ENCODE measurements at regions not wholly inside any gene's neighbourhood (a gene's known extent, or its start where the extent isn't known, plus 50 kb on each side); places are given as distances from the start of the nearest gene placed in this dataset.

DNA sequence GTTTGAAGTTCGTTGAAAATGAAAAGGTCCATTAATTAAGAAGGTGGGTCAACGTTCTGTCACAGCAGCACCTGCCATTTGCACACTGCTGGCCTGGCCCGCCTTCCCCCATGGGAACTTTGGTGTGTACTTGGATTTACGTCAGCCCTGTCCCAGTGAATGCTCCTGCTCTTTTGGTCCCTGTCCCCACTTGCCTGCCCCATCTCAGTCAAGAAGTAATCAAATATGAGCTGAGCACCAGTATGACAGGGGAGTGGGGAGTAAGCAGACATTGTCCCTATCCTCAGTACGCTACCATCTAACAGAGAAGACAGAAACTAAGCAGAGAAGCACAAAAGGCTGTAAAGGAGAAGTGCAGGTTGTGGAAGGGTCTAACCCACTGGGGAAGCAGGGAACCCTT lies 65.1 kb downstream of the SLC4A3 start:
- H3K4me3 ChIP-seq (ENCODE audit: low read length): no peak overlapping the region
- intact Hi-C loops (cut with DNase I, micrococcal nuclease): no loop called here
- H3K27ac Mint-ChIP-seq: no peak overlapping the region
- CTCF ChIA-PET: no interaction called here
- no peak overlapping the region for H3K4me3 Mint-ChIP-seq
- ATAC-seq (ENCODE audit: poor library complexity): no peak
- peaks cover 9 to 11% of the 10 kb centered on the region in 2 experiments for H3K27me3 ChIP-seq (ENCODE audit: control insufficient read depth in 1 of 2, insufficient read depth in 2 of 2, low read length in 2 of 2)
- peaks cover 64% of the 10 kb centered on the region for H3K27me3 Mint-ChIP-seq
- no peaks in the 10 kb centered on the region for H3K4me1 Mint-ChIP-seq (ENCODE audit: low read depth)
- no peaks in the 10 kb centered on the region for H3K9me3 ChIP-seq (ENCODE audit: control insufficient read depth in 1 of 2, insufficient read depth in 1 of 2, low read length in 2 of 2)
- POLR2A ChIA-PET: no interaction called here
- TF ChIP-seq, protein P1, sequence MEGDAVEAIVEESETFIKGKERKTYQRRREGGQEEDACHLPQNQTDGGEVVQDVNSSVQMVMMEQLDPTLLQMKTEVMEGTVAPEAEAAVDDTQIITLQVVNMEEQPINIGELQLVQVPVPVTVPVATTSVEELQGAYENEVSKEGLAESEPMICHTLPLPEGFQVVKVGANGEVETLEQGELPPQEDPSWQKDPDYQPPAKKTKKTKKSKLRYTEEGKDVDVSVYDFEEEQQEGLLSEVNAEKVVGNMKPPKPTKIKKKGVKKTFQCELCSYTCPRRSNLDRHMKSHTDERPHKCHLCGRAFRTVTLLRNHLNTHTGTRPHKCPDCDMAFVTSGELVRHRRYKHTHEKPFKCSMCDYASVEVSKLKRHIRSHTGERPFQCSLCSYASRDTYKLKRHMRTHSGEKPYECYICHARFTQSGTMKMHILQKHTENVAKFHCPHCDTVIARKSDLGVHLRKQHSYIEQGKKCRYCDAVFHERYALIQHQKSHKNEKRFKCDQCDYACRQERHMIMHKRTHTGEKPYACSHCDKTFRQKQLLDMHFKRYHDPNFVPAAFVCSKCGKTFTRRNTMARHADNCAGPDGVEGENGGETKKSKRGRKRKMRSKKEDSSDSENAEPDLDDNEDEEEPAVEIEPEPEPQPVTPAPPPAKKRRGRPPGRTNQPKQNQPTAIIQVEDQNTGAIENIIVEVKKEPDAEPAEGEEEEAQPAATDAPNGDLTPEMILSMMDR (IDR thresholded peaks at IDR 0.05): no peak
- no peaks in the 10 kb centered on the region for H3K36me3 ChIP-seq (ENCODE audit: insufficient read depth, low read length)
- H3K4me1 ChIP-seq (ENCODE audit: insufficient read depth, low read length): no peaks in the 10 kb centered on the region
- H3K9me3 Mint-ChIP-seq: no peaks in the 10 kb centered on the region
- H3K27ac ChIP-seq (ENCODE audit: low read depth in 1 of 2, low read length in 2 of 2): no peak overlapping the region
- H3K36me3 Mint-ChIP-seq (ENCODE audit: low read depth): no peaks in the 10 kb centered on the region
- no peak for DNase-seq

- no peak overlapping the region for H3K27ac ChIP-seq (ENCODE audit: low read depth in 1 of 2, low read length in 2 of 2)
- H3K9me3 ChIP-seq (ENCODE audit: control insufficient read depth in 1 of 2, insufficient read depth in 1 of 2, low read length in 2 of 2): no peaks in the 10 kb centered on the region
- no peaks in the 10 kb centered on the region for H3K4me1 ChIP-seq (ENCODE audit: insufficient read depth, low read length)
- no peak overlapping the region for H3K4me3 Mint-ChIP-seq
- ChIA-PET CTCF (no interaction called here), POLR2A (no interaction called here)
- intact Hi-C loops (cut with DNase I, micrococcal nuclease): no loop called here
- H3K27ac Mint-ChIP-seq: no peak overlapping the region
- H3K9me3 Mint-ChIP-seq: no peaks in the 10 kb centered on the region
- peaks cover 5 to 20% of the 10 kb centered on the region in 2 experiments for H3K27me3 ChIP-seq (ENCODE audit: control insufficient read depth in 1 of 2, insufficient read depth in 2 of 2, low read length in 2 of 2)
- H3K36me3 ChIP-seq (ENCODE audit: insufficient read depth, low read length): no peaks in the 10 kb centered on the region
- no peaks in the 10 kb centered on the region for H3K4me1 Mint-ChIP-seq (ENCODE audit: low read depth)
- H3K36me3 Mint-ChIP-seq (ENCODE audit: low read depth): no peaks in the 10 kb centered on the region
- no peak overlapping the region for H3K4me3 ChIP-seq (ENCODE audit: low read length)
- ATAC-seq (ENCODE audit: poor library complexity): no peak
- peaks cover 75% of the 10 kb centered on the region for H3K27me3 Mint-ChIP-seq
- TF ChIP-seq, protein P1 (IDR thresholded peaks at IDR 0.05): no peak
- DNase-seq: no peak
These were observed 67.8 kb downstream of the SLC4A3 start for GRCh38 chr2:219695145-219695709.

DNA sequence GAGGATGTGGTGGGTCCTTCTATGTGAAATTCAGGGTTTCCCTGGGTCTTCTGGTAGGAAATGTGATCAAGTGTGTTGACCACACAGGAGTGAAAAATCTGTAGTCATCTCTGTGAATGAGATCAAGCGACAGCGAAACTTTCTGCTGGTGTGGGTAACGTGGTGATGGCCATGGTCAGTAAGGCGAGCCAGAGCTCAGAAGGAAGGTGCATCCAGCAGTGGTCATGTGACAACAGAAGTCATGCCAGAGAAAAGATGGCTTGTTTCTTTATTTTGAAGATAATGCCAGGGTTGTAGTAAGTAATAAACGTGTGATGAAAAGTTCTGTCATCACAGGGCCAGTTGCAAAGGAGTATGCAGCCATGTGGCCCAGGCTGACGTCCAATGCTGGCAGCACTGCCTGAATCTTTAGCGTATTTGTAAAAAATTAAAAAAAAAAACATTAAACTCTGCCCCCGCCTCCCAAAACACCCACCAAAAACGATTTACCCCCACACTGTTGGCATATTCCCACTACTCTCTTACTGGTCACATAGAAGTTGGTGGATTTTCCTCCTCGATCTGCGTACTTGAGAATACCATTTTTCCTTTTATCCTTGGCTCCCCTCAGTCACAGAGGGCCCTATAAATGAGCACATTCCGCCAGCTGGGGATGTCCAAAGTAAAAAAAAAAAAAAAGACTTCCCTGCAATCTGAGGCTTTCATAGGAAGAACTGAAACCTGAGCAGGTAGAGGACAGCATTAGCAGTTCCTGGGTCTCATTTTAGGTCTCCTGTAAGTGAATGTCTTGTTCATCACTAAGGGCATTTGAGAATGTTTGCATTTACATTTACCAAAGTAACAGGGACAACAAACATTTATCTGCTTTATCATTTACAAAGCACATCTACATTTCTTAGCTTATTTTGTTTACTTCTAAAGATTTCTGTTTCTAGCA lies 70.6 kb downstream of the SLC4A3 start:
- DNase-seq: no peak
- ChIA-PET CTCF (no interaction called here), POLR2A (no interaction called here)
- TF ChIP-seq, protein P1 (IDR thresholded peaks at IDR 0.05): no peak
- H3K4me1 Mint-ChIP-seq (ENCODE audit: low read depth): no peaks in the 10 kb centered on the region
- no peaks in the 10 kb centered on the region for H3K9me3 Mint-ChIP-seq
- peaks cover 76% of the 10 kb centered on the region for H3K27me3 Mint-ChIP-seq
- peaks cover 3 to 17% of the 10 kb centered on the region in 2 experiments for H3K27me3 ChIP-seq (ENCODE audit: control insufficient read depth in 1 of 2, insufficient read depth in 2 of 2, low read length in 2 of 2)
- H3K36me3 Mint-ChIP-seq (ENCODE audit: low read depth): no peaks in the 10 kb centered on the region
- H3K4me3 Mint-ChIP-seq: no peak overlapping the region
- H3K36me3 ChIP-seq (ENCODE audit: insufficient read depth, low read length): no peaks in the 10 kb centered on the region
- H3K4me1 ChIP-seq (ENCODE audit: insufficient read depth, low read length): no peaks in the 10 kb centered on the region
- no peak overlapping the region for H3K4me3 ChIP-seq (ENCODE audit: low read length)
- no peak overlapping the region for H3K27ac ChIP-seq (ENCODE audit: low read depth in 1 of 2, low read length in 2 of 2)
- intact Hi-C loops (cut with DNase I, micrococcal nuclease): no loop called here
- no peaks in the 10 kb centered on the region for H3K9me3 ChIP-seq (ENCODE audit: control insufficient read depth in 1 of 2, insufficient read depth in 1 of 2, low read length in 2 of 2)
- no peak overlapping the region for H3K27ac Mint-ChIP-seq
- no peak for ATAC-seq (ENCODE audit: poor library complexity)
